ENCODE measurements at regions not wholly inside any gene's neighbourhood (a gene's known extent, or its start where the extent isn't known, plus 50 kb on each side); places are given as distances from the start of the nearest gene placed in this dataset.

DNA sequence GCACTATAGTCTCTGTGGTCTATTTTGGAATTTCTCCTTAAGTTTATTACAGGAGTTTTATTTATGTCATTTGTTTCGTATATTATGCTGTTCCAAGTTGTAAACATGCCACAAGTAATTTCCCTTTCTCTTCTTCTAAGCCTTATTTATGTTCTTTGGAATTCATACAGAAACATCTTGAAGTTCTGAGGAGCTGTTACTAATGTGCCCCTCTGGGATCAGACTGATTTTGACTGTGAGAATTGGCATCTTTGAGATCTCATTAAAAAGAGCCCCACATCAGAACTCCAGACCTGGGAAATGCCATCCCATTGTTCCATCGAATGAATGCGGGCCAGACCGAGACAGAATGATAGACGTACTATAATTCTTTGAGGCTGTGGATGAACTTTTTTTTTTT lies 138.8 kb upstream of the CD180 start:
- Histone ChIP-seq H3K9me3 (ENCODE audit: control insufficient read depth in 4 of 4, low read length in 3 of 4) (peaks cover 0 to 1% (median 0%) of the 10 kb centered on the region in 4 donors), H3K27me3 (ENCODE audit: control insufficient read depth in 4 of 4, insufficient read depth in 4 of 4, low read length in 3 of 4) (no peaks in the 10 kb centered on the region), H3K36me3 (ENCODE audit: control insufficient read depth in 4 of 4, insufficient read depth in 3 of 4, low read depth in 1 of 4, low read length in 3 of 4) (no peaks in the 10 kb centered on the region), H3K9ac (ENCODE audit: low read depth in 1 of 2, low read length in 2 of 2) (no peak overlapping the region), H3K4me3 (ENCODE audit: low read depth in 1 of 3, low read length in 3 of 3) (no peak overlapping the region), H3K27ac (ENCODE audit: low read depth in 1 of 2, low read length in 2 of 2) (no peak overlapping the region), H3K4me1 (ENCODE audit: control insufficient read depth in 4 of 4, insufficient read depth in 4 of 4, low read length in 3 of 4) (no peaks in the 10 kb centered on the region)
- TF ChIP-seq, protein P1, sequence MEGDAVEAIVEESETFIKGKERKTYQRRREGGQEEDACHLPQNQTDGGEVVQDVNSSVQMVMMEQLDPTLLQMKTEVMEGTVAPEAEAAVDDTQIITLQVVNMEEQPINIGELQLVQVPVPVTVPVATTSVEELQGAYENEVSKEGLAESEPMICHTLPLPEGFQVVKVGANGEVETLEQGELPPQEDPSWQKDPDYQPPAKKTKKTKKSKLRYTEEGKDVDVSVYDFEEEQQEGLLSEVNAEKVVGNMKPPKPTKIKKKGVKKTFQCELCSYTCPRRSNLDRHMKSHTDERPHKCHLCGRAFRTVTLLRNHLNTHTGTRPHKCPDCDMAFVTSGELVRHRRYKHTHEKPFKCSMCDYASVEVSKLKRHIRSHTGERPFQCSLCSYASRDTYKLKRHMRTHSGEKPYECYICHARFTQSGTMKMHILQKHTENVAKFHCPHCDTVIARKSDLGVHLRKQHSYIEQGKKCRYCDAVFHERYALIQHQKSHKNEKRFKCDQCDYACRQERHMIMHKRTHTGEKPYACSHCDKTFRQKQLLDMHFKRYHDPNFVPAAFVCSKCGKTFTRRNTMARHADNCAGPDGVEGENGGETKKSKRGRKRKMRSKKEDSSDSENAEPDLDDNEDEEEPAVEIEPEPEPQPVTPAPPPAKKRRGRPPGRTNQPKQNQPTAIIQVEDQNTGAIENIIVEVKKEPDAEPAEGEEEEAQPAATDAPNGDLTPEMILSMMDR (IDR thresholded peaks at IDR 0.05; ENCODE audit: low read depth, low read length, missing input control): no peak
- TF ChIP-seq HNF4G (IDR thresholded peaks at IDR 0.05) (no peak), GABPA (IDR thresholded peaks at IDR 0.05 in 1 of 2, conservative IDR thresholded peaks at IDR 0.05 in 1 of 2) (no peak), MAX (IDR thresholded peaks at IDR 0.05) (no peak), ZBTB33 (IDR thresholded peaks at IDR 0.05) (no peak), RAD21 (IDR thresholded peaks at IDR 0.05) (no peak), NR2F2 (IDR thresholded peaks at IDR 0.05) (no peak), YY1 (IDR thresholded peaks at IDR 0.05) (no peak), FOXA2 (IDR thresholded peaks at IDR 0.05) (no peak), SP1 (IDR thresholded peaks at IDR 0.05) (no peak), JUND (IDR thresholded peaks at IDR 0.05) (no peak), EGR1 (IDR thresholded peaks at IDR 0.05; ENCODE audit: low read depth in 2 of 2) (no peak), HNF4A (conservative IDR thresholded peaks at IDR 0.05) (no peak), RXRA (IDR thresholded peaks at IDR 0.05) (no peak), FOXA1 (IDR thresholded peaks at IDR 0.05) (no peak), TAF1 (conservative IDR thresholded peaks at IDR 0.05) (no peak)
- TF ChIP-seq, protein P2, sequence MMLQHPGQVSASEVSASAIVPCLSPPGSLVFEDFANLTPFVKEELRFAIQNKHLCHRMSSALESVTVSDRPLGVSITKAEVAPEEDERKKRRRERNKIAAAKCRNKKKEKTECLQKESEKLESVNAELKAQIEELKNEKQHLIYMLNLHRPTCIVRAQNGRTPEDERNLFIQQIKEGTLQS (IDR thresholded peaks at IDR 0.05): no peak
- TF ChIP-seq, protein P3, sequence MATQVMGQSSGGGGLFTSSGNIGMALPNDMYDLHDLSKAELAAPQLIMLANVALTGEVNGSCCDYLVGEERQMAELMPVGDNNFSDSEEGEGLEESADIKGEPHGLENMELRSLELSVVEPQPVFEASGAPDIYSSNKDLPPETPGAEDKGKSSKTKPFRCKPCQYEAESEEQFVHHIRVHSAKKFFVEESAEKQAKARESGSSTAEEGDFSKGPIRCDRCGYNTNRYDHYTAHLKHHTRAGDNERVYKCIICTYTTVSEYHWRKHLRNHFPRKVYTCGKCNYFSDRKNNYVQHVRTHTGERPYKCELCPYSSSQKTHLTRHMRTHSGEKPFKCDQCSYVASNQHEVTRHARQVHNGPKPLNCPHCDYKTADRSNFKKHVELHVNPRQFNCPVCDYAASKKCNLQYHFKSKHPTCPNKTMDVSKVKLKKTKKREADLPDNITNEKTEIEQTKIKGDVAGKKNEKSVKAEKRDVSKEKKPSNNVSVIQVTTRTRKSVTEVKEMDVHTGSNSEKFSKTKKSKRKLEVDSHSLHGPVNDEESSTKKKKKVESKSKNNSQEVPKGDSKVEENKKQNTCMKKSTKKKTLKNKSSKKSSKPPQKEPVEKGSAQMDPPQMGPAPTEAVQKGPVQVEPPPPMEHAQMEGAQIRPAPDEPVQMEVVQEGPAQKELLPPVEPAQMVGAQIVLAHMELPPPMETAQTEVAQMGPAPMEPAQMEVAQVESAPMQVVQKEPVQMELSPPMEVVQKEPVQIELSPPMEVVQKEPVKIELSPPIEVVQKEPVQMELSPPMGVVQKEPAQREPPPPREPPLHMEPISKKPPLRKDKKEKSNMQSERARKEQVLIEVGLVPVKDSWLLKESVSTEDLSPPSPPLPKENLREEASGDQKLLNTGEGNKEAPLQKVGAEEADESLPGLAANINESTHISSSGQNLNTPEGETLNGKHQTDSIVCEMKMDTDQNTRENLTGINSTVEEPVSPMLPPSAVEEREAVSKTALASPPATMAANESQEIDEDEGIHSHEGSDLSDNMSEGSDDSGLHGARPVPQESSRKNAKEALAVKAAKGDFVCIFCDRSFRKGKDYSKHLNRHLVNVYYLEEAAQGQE (IDR thresholded peaks at IDR 0.05): no peak
- no peak for DNase-seq (ENCODE audit: low spot score)
- 95% methylated on average over 5 of the region's 5 CpGs for WGBS

Data from liver (tissue), 8 donors.